ENCODE measurements at regions not wholly inside any gene's neighbourhood (a gene's known extent, or its start where the extent isn't known, plus 50 kb on each side); places are given as distances from the start of the nearest gene placed in this dataset.

DNA sequence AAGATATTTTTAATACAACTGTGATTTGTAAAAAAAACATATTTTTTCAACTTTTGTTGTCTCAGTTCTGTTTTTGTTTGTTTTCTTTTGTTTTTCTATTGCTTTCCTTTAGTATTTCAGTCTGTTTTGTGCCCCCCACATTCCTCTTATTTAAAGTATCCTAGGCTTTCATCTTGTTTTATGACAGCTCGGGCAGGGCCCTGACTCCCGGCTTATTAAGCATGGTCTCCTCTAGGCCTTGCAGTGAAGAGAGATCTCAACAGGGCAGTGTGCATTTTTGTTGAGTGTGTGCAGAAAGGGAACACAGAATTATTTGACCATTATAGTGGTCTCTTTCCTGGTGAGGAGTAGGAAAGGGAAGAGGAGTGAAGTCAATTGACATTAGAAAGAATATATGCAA lies 110.2 kb upstream of the SLC38A4 start:
- no peak for TF ChIP-seq CTCF (IDR thresholded peaks at IDR 0.05; ENCODE audit: low read depth, low read length)
- no peak overlapping the region for H3K4me3 ChIP-seq (ENCODE audit: low read depth, low read length)
- DNase-seq (ENCODE audit: low read depth, low spot score): no peak
- in situ Hi-C loops (cut with HindIII; ENCODE audit: low sequenced_read_pairs): no loop called here

- no peak for DNase-seq (ENCODE audit: low read depth, low spot score)
Measured at GRCh38 chr12:46938071-46938678, 112.4 kb upstream of the SLC38A4 start.

GRCh38 chr12:46941981-46942380 lies 116.2 kb upstream of the SLC38A4 start:
- H3K4me3 ChIP-seq (ENCODE audit: low read depth, low read length): no peak overlapping the region
- TF ChIP-seq CTCF (IDR thresholded peaks at IDR 0.05; ENCODE audit: low read depth, low read length): no peak
- DNase-seq (ENCODE audit: low read depth, low spot score): no peak
- in situ Hi-C loops (cut with HindIII; ENCODE audit: low sequenced_read_pairs): no loop called here

More at GRCh38 chr12:46938071-46938678, 112.4 kb upstream of the SLC38A4 start:
- no peak overlapping the region for H3K4me3 ChIP-seq (ENCODE audit: low read depth, low read length)
- no peak for TF ChIP-seq CTCF (IDR thresholded peaks at IDR 0.05; ENCODE audit: low read depth, low read length)
- in situ Hi-C loops (cut with HindIII; ENCODE audit: low sequenced_read_pairs): no loop called here

- no peak for TF ChIP-seq CTCF (IDR thresholded peaks at IDR 0.05; ENCODE audit: low read depth, low read length)
- H3K4me3 ChIP-seq (ENCODE audit: low read depth, low read length): no peak overlapping the region
- DNase-seq (ENCODE audit: low read depth, low spot score): peak; percentile 57
- in situ Hi-C loops (cut with HindIII; ENCODE audit: low sequenced_read_pairs): no loop called here
Measured at GRCh38 chr12:46942579-46942978, 116.8 kb upstream of the SLC38A4 start.

DNA sequence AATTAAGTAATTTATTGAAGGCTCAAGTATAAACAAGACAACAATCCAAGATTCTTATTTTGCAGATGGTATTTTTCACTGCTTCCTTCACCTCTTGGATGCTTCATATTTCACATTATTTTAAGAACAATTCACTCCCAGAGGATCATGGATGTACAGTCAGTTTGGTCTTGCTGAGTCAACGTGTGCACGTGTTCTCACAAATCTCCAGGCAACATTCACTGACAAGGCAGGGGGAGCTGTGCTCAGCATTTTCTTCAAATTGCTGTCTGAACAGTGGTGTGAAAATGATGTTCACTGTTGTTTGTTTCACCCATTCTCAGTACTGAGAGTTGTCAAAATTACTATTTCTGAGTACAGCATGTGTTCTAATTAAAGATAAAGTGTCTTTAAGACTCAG lies 118.3 kb upstream of the SLC38A4 start:
- peak; percentile 21 for TF ChIP-seq CTCF (IDR thresholded peaks at IDR 0.05; ENCODE audit: low read depth, low read length)
- in situ Hi-C loops (cut with HindIII; ENCODE audit: low sequenced_read_pairs): no loop called here
- H3K4me3 ChIP-seq (ENCODE audit: low read depth, low read length): no peak overlapping the region
- peak; percentile 59 for DNase-seq (ENCODE audit: low read depth, low spot score)

DNA sequence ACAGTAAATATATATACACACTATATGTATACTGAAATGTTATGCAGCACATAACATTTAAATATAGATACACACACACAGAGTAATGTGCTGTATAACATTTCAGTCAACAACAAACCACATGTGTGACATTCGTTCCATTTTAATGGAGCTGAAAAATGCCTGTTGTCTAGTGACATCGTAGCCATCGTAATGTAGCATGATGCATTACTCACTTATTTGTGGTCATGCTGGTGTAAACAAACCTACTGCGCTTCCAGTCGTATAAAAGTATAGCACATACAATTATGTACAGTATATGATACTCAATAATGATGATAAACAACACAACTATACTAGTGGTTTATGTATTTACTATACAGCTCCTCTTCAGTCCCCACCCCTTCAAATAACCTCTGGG lies 119.0 kb upstream of the SLC38A4 start:
- in situ Hi-C loops (cut with HindIII; ENCODE audit: low sequenced_read_pairs): no loop called here

More for the DNA sequence above, 119.0 kb upstream of the SLC38A4 start:
- no peak for TF ChIP-seq CTCF (IDR thresholded peaks at IDR 0.05; ENCODE audit: low read depth, low read length)
- DNase-seq (ENCODE audit: low read depth, low spot score): no peak
- no peak overlapping the region for H3K4me3 ChIP-seq (ENCODE audit: low read depth, low read length)

All from astrocyte of the spinal cord (primary cell).